ENCODE measurements at regions not wholly inside any gene's neighbourhood (a gene's known extent, or its start where the extent isn't known, plus 50 kb on each side); places are given as distances from the start of the nearest gene placed in this dataset.

- no peak overlapping the region for H3K4me2 ChIP-seq (replicated peaks; ENCODE audit: extremely low read depth, low read length, poor library complexity, severe bottlenecking)
- H3K4me1 ChIP-seq (ENCODE audit: control insufficient read depth in 1 of 2, insufficient read depth in 2 of 2, low read length in 2 of 2), result no peaks in the 10 kb centered on the region
- no peaks in the 10 kb centered on the region for H3K27me3 ChIP-seq (ENCODE audit: control insufficient read depth in 2 of 2, insufficient read depth in 2 of 2, low read length in 2 of 2)
- H3K79me2 ChIP-seq (ENCODE audit: insufficient read depth, low read length), result no peaks in the 10 kb centered on the region
- DNase-seq, result no peak
- intact Hi-C loops (cut with micrococcal nuclease), result no loop called here
- TF ChIP-seq CTCF (IDR thresholded peaks at IDR 0.05), result no peak
- Mint-ChIP-seq H3K4me3 (no peak overlapping the region), H3K9me3 (peaks cover 0 to 2% (median 0%) of the 10 kb centered on the region in 7 donors), H3K4me1 (no peaks in the 10 kb centered on the region), H3K27ac (no peak overlapping the region), H3K27me3 (ENCODE audit: low read depth in 3 of 3) (peaks cover 0 to 2% (median 0%) of the 10 kb centered on the region in 3 donors), H3K36me3 (no peaks in the 10 kb centered on the region)
- no peak overlapping the region for H2AFZ ChIP-seq (ENCODE audit: insufficient read depth, low read depth, low read length, poor library complexity, severe bottlenecking)
- H3K27ac ChIP-seq (ENCODE audit: low read depth in 1 of 2, low read length in 2 of 2), result no peak overlapping the region
- H4K20me1 ChIP-seq (ENCODE audit: insufficient read depth, low read length), result no peaks in the 10 kb centered on the region
- H3K9ac ChIP-seq (ENCODE audit: insufficient read depth, low read length, poor library complexity, severe bottlenecking), result no peak overlapping the region
- 77% methylated on average over 3 of the region's 6 CpGs for WGBS (ENCODE audit: insufficient coverage)
- H3K9me3 ChIP-seq (replicated peaks in 1 of 2; ENCODE audit: control insufficient read depth in 1 of 2, insufficient read depth in 1 of 2, low read length in 2 of 2), result peaks cover 0 to 4% of the 10 kb centered on the region in 2 donors
- no peaks in the 10 kb centered on the region for H3K36me3 ChIP-seq (replicated peaks in 1 of 2; ENCODE audit: control insufficient read depth in 1 of 2, insufficient read depth in 2 of 2, low read length in 2 of 2)
- no peak overlapping the region for H3K4me3 ChIP-seq (replicated peaks in 1 of 3; ENCODE audit: low read depth in 2 of 3, low read length in 3 of 3)
Measured at GRCh38 chr3:76264911-76265310, 479.6 kb upstream of the ZNF717 start.

- Histone ChIP-seq H3K4me2 (replicated peaks; ENCODE audit: extremely low read depth, low read length, poor library complexity, severe bottlenecking) (no peak overlapping the region), H3K36me3 (replicated peaks in 1 of 2; ENCODE audit: control insufficient read depth in 1 of 2, insufficient read depth in 2 of 2, low read length in 2 of 2) (no peaks in the 10 kb centered on the region), H3K4me1 (ENCODE audit: control insufficient read depth in 1 of 2, insufficient read depth in 2 of 2, low read length in 2 of 2) (no peaks in the 10 kb centered on the region), H4K20me1 (ENCODE audit: insufficient read depth, low read length) (no peaks in the 10 kb centered on the region), H3K79me2 (ENCODE audit: insufficient read depth, low read length) (no peaks in the 10 kb centered on the region), H3K27me3 (ENCODE audit: control insufficient read depth in 2 of 2, insufficient read depth in 2 of 2, low read length in 2 of 2) (no peaks in the 10 kb centered on the region), H3K9me3 (replicated peaks in 1 of 2; ENCODE audit: control insufficient read depth in 1 of 2, insufficient read depth in 1 of 2, low read length in 2 of 2) (peaks cover 0 to 4% of the 10 kb centered on the region in 2 donors), H3K4me3 (replicated peaks in 1 of 3; ENCODE audit: low read depth in 2 of 3, low read length in 3 of 3) (no peak overlapping the region), H2AFZ (ENCODE audit: insufficient read depth, low read depth, low read length, poor library complexity, severe bottlenecking) (no peak overlapping the region), H3K9ac (ENCODE audit: insufficient read depth, low read length, poor library complexity, severe bottlenecking) (no peak overlapping the region), H3K27ac (ENCODE audit: low read depth in 1 of 2, low read length in 2 of 2) (no peak overlapping the region)
- no peak for DNase-seq
- Mint-ChIP-seq H3K9me3 (peaks cover 0 to 2% (median 0%) of the 10 kb centered on the region in 7 donors), H3K4me3 (no peak overlapping the region), H3K36me3 (no peaks in the 10 kb centered on the region), H3K27me3 (ENCODE audit: low read depth in 3 of 3) (peaks cover 0 to 2% (median 0%) of the 10 kb centered on the region in 3 donors), H3K4me1 (no peaks in the 10 kb centered on the region), H3K27ac (no peak overlapping the region)
- intact Hi-C loops (cut with micrococcal nuclease), result no loop called here
- TF ChIP-seq CTCF (IDR thresholded peaks at IDR 0.05), result no peak
- no CpG with 5 or more reads among the region's 1 CpG for WGBS (ENCODE audit: insufficient coverage)
Measured at GRCh38 chr3:76266511-76266910, 481.2 kb upstream of the ZNF717 start.
